ENCODE measurements at regions not wholly inside any gene's neighbourhood (a gene's known extent, or its start where the extent isn't known, plus 50 kb on each side); places are given as distances from the start of the nearest gene placed in this dataset.

DNA sequence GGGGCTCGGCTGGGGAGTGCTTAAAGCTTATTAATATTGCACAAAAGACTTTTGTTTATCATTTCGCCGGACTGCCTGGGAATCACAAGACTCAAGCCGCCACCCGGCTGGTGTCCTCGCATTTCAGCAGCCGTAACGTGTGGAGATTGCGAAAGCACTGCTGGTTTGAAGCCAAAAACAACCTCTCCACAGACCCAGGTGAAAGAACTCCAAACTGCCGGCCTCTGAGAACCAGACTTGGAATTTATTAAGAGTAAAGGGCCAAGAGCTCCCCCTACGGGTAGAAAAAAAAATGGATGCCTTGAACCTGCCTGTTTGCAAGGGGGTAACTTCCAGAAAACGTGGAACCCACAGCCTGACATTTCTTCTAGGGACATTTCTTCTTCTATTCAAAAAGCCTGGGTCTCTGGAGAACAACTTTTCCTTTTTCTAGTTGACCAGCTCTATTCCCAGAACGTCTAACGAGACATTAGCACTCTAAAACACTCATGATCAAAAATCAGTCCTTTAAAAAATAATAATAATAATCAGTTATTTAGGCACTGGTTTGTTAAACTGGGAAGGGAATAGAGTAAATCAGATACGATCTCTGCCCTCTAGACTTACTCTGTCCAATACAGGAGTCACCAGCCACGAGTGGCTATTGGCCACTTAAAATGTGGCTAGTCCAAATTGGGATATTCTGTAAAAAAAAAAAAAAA, 216.3 kb downstream of the C1D start (continued):
- TF ChIP-seq, protein P1, sequence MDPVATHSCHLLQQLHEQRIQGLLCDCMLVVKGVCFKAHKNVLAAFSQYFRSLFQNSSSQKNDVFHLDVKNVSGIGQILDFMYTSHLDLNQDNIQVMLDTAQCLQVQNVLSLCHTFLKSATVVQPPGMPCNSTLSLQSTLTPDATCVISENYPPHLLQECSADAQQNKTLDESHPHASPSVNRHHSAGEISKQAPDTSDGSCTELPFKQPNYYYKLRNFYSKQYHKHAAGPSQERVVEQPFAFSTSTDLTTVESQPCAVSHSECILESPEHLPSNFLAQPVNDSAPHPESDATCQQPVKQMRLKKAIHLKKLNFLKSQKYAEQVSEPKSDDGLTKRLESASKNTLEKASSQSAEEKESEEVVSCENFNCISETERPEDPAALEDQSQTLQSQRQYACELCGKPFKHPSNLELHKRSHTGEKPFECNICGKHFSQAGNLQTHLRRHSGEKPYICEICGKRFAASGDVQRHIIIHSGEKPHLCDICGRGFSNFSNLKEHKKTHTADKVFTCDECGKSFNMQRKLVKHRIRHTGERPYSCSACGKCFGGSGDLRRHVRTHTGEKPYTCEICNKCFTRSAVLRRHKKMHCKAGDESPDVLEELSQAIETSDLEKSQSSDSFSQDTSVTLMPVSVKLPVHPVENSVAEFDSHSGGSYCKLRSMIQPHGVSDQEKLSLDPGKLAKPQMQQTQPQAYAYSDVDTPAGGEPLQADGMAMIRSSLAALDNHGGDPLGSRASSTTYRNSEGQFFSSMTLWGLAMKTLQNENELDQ (CRISPR knock-in tag; IDR thresholded peaks at IDR 0.05; ENCODE audit: borderline replicate concordance) = no peak
- TF ChIP-seq TOE1 (CRISPR knock-in tag; IDR thresholded peaks at IDR 0.05) (no peak), POLR2G (IDR thresholded peaks at IDR 0.05; ENCODE audit: low read depth, low read length) (no peak), SUZ12 (IDR thresholded peaks at IDR 0.05; ENCODE audit: low read depth, low read length) (no peak), PRPF4 (IDR thresholded peaks at IDR 0.05; ENCODE audit: low read depth, low read length, poor library complexity, severe bottlenecking) (no peak), HNRNPLL (IDR thresholded peaks at IDR 0.05; ENCODE audit: low read depth, low read length, poor library complexity, severe bottlenecking) (no peak), BORCS8-MEF2B (CRISPR knock-in tag; IDR thresholded peaks at IDR 0.05) (no peak), ZNF253 (CRISPR knock-in tag; IDR thresholded peaks at IDR 0.05; ENCODE audit: borderline replicate concordance) (no peak), AGO1 (IDR thresholded peaks at IDR 0.05; ENCODE audit: low read depth, low read length, poor library complexity, severe bottlenecking) (no peak), MIER3 (CRISPR knock-in tag; IDR thresholded peaks at IDR 0.05; ENCODE audit: borderline replicate concordance) (peak; percentile 73; the same call in 1 of the 2 replicates), GZF1 (CRISPR knock-in tag; IDR thresholded peaks at IDR 0.05) (no peak), FOSL2 (CRISPR knock-in tag; IDR thresholded peaks at IDR 0.05) (peak; percentile 50; the same call in 1 of the 2 replicates), HOXD1 (CRISPR knock-in tag; IDR thresholded peaks at IDR 0.05) (no peak), NFIC (IDR thresholded peaks at IDR 0.05; ENCODE audit: low read length) (peak; percentile 74; the same call in 1 of the 2 replicates), NR2F6 (IDR thresholded peaks at IDR 0.05) (no peak), NR2F6 (CRISPR knock-in tag; IDR thresholded peaks at IDR 0.05) (no peak), FOXJ3 (CRISPR knock-in tag; IDR thresholded peaks at IDR 0.05; ENCODE audit: borderline replicate concordance) (peak; percentile 84; the same call in 1 of the 2 replicates), ATAD3A (CRISPR knock-in tag; IDR thresholded peaks at IDR 0.05) (no peak), PHF8 (CRISPR knock-in tag; IDR thresholded peaks at IDR 0.05) (no peak), ZNF180 (CRISPR knock-in tag; IDR thresholded peaks at IDR 0.05; ENCODE audit: borderline replicate concordance, low read depth) (no peak)
- TF ChIP-seq, protein P2, sequence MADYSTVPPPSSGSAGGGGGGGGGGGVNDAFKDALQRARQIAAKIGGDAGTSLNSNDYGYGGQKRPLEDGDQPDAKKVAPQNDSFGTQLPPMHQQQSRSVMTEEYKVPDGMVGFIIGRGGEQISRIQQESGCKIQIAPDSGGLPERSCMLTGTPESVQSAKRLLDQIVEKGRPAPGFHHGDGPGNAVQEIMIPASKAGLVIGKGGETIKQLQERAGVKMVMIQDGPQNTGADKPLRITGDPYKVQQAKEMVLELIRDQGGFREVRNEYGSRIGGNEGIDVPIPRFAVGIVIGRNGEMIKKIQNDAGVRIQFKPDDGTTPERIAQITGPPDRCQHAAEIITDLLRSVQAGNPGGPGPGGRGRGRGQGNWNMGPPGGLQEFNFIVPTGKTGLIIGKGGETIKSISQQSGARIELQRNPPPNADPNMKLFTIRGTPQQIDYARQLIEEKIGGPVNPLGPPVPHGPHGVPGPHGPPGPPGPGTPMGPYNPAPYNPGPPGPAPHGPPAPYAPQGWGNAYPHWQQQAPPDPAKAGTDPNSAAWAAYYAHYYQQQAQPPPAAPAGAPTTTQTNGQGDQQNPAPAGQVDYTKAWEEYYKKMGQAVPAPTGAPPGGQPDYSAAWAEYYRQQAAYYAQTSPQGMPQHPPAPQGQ (CRISPR knock-in tag; IDR thresholded peaks at IDR 0.05; ENCODE audit: borderline replicate concordance) = no peak
- TF ChIP-seq, protein P3, sequence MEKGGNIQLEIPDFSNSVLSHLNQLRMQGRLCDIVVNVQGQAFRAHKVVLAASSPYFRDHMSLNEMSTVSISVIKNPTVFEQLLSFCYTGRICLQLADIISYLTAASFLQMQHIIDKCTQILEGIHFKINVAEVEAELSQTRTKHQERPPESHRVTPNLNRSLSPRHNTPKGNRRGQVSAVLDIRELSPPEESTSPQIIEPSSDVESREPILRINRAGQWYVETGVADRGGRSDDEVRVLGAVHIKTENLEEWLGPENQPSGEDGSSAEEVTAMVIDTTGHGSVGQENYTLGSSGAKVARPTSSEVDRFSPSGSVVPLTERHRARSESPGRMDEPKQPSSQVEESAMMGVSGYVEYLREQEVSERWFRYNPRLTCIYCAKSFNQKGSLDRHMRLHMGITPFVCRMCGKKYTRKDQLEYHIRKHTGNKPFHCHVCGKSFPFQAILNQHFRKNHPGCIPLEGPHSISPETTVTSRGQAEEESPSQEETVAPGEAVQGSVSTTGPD (CRISPR knock-in tag; IDR thresholded peaks at IDR 0.05) = no peak
- TF ChIP-seq, protein P4, sequence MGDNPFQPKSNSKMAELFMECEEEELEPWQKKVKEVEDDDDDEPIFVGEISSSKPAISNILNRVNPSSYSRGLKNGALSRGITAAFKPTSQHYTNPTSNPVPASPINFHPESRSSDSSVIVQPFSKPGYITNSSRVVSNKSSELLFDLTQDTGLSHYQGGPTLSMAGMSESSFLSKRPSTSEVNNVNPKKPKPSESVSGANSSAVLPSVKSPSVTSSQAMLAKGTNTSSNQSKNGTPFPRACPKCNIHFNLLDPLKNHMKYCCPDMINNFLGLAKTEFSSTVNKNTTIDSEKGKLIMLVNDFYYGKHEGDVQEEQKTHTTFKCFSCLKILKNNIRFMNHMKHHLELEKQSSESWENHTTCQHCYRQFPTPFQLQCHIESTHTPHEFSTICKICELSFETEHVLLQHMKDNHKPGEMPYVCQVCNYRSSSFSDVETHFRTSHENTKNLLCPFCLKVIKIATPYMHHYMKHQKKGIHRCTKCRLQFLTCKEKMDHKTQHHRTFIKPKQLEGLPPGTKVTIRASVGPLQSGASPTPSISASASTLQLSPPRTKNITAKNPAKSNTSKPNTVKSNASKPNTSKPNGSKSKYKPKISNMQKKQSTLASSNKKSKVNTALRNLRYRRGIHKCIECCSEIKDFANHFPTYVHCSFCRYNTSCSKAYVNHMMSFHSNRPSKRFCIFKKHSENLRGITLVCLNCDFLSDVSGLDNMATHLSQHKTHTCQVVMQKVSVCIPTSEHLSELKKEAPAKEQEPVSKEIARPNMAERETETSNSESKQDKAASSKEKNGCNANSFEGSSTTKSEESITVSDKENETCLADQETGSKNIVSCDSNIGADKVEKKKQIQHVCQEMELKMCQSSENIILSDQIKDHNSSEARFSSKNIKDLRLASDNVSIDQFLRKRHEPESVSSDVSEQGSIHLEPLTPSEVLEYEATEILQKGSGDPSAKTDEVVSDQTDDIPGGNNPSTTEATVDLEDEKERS (CRISPR knock-in tag; IDR thresholded peaks at IDR 0.05) = no peak
